ENCODE measurements at regions not wholly inside any gene's neighbourhood (a gene's known extent, or its start where the extent isn't known, plus 50 kb on each side); places are given as distances from the start of the nearest gene placed in this dataset.
"Not testable (repeated sequence)": the region's sequence is repeated elsewhere in the genome, so short reads cannot be mapped to it uniquely, and the experiment has no call there.

- Histone ChIP-seq H3K4me3 (ENCODE audit: insufficient read depth, low read length) (no peak overlapping the region), H3K36me3 (ENCODE audit: insufficient read depth, low read length) (no peaks in the 10 kb centered on the region), H3K27ac (ENCODE audit: low read depth, low read length) (no peak overlapping the region), H3K4me2 (ENCODE audit: insufficient read depth, low read length) (no peak overlapping the region), H2AFZ (ENCODE audit: low read length) (no peak overlapping the region), H3K27me3 (ENCODE audit: insufficient read depth, low read length) (no peaks in the 10 kb centered on the region), H3K4me1 (ENCODE audit: insufficient read depth, low read length) (no peaks in the 10 kb centered on the region), H3K79me2 (ENCODE audit: insufficient read depth, low read length) (no peaks in the 10 kb centered on the region), H3K9me3 (ENCODE audit: low read depth, low read length) (no peaks in the 10 kb centered on the region), H4K20me1 (ENCODE audit: insufficient read depth, low read length) (no peaks in the 10 kb centered on the region)
- no peak for TF ChIP-seq CTCF (IDR thresholded peaks at IDR 0.05; ENCODE audit: extremely low read depth, low read depth, low read length)
- no peak for DNase-seq (ENCODE audit: insufficient read length, low spot score, missing footprints)
Observed at GRCh38 chr19:32082028-32082427, 263.4 kb upstream of the ZNF507 start.

- H3K27me3 ChIP-seq (ENCODE audit: insufficient read depth, low read length); H3K79me2 ChIP-seq (ENCODE audit: insufficient read depth, low read length); DNase-seq (ENCODE audit: insufficient read length, low spot score, missing footprints); H3K4me1 ChIP-seq (ENCODE audit: insufficient read depth, low read length); H3K27ac ChIP-seq (ENCODE audit: low read depth, low read length); H3K36me3 ChIP-seq (ENCODE audit: insufficient read depth, low read length); H3K4me2 ChIP-seq (ENCODE audit: insufficient read depth, low read length); H4K20me1 ChIP-seq (ENCODE audit: insufficient read depth, low read length); H3K9me3 ChIP-seq (ENCODE audit: low read depth, low read length); H2AFZ ChIP-seq (ENCODE audit: low read length); H3K4me3 ChIP-seq (ENCODE audit: insufficient read depth, low read length): not testable (repeated sequence)
Observed at GRCh38 chr19:32084756-32085363, 260.6 kb upstream of the ZNF507 start.

GRCh38 chr19:32091241-32091640 is 254.2 kb upstream of the ZNF507 start:
- Histone ChIP-seq H3K4me3 (ENCODE audit: insufficient read depth, low read length) (no peak overlapping the region), H3K27ac (ENCODE audit: low read depth, low read length) (no peak overlapping the region), H3K4me1 (ENCODE audit: insufficient read depth, low read length) (no peaks in the 10 kb centered on the region), H3K27me3 (ENCODE audit: insufficient read depth, low read length) (no peaks in the 10 kb centered on the region), H2AFZ (ENCODE audit: low read length) (no peak overlapping the region), H3K9me3 (ENCODE audit: low read depth, low read length) (peaks cover 4% of the 10 kb centered on the region), H3K36me3 (ENCODE audit: insufficient read depth, low read length) (no peaks in the 10 kb centered on the region), H3K4me2 (ENCODE audit: insufficient read depth, low read length) (no peak overlapping the region), H4K20me1 (ENCODE audit: insufficient read depth, low read length) (no peaks in the 10 kb centered on the region), H3K79me2 (ENCODE audit: insufficient read depth, low read length) (no peaks in the 10 kb centered on the region)
- no peak for TF ChIP-seq CTCF (IDR thresholded peaks at IDR 0.05; ENCODE audit: extremely low read depth, low read depth, low read length)
- no peak for DNase-seq (ENCODE audit: insufficient read length, low spot score, missing footprints)

GRCh38 chr19:32097011-32097410 is 248.4 kb upstream of the ZNF507 start:
- no peak for TF ChIP-seq CTCF (IDR thresholded peaks at IDR 0.05; ENCODE audit: extremely low read depth, low read depth, low read length)
- Histone ChIP-seq H4K20me1 (ENCODE audit: insufficient read depth, low read length) (no peaks in the 10 kb centered on the region), H3K9me3 (ENCODE audit: low read depth, low read length) (peaks cover 4% of the 10 kb centered on the region), H3K79me2 (ENCODE audit: insufficient read depth, low read length) (no peaks in the 10 kb centered on the region), H3K4me2 (ENCODE audit: insufficient read depth, low read length) (no peak overlapping the region), H3K4me1 (ENCODE audit: insufficient read depth, low read length) (no peaks in the 10 kb centered on the region), H3K27ac (ENCODE audit: low read depth, low read length) (no peak overlapping the region), H3K36me3 (ENCODE audit: insufficient read depth, low read length) (no peaks in the 10 kb centered on the region), H2AFZ (ENCODE audit: low read length) (no peak overlapping the region), H3K4me3 (ENCODE audit: insufficient read depth, low read length) (no peak overlapping the region), H3K27me3 (ENCODE audit: insufficient read depth, low read length) (no peaks in the 10 kb centered on the region)
- no peak for DNase-seq (ENCODE audit: insufficient read length, low spot score, missing footprints)

Data from osteoblast (primary cell).